Trophoblast cell (in vitro differentiated cells and primary cell): ENCODE measurements at regions not wholly inside any gene's neighbourhood (a gene's known extent, or its start where the extent isn't known, plus 50 kb on each side); places are given as distances from the start of the nearest gene placed in this dataset.

Source experiments
- DNase-seq, 2 donors: peaks; one replicate each; pipeline ENCODE4 v3.0.0-alpha.2; 2016
- H2AFZ ChIP-seq: 2 replicates; pipeline ENCODE4 v1.6.1; 2013; ENCODE audit warnings: low read length, moderate library complexity, mild to moderate bottlenecking; ENCODE audit not compliant: insufficient read depth, poor library complexity
- H2AK5ac ChIP-seq: 2 replicates; pipeline ENCODE4 v1.6.1; 2013; ENCODE audit warnings: mild to moderate bottlenecking, low read length
- H2BK120ac ChIP-seq: 2 replicates; pipeline ENCODE4 v1.6.1; 2013; ENCODE audit warnings: low read length, mild to moderate bottlenecking, moderate library complexity; ENCODE audit not compliant: insufficient read depth, poor library complexity
- H2BK12ac ChIP-seq: 2 replicates; pipeline ENCODE4 v1.6.1; 2013; ENCODE audit warnings: mild to moderate bottlenecking, low read length, moderate library complexity
- H2BK5ac ChIP-seq: 2 replicates; pipeline ENCODE4 v1.6.1; 2013; ENCODE audit warnings: low read length, low read depth, moderate library complexity, mild to moderate bottlenecking; ENCODE audit not compliant: poor library complexity
- H3K14ac ChIP-seq: 2 replicates; pipeline ENCODE4 v1.6.1; 2013; ENCODE audit warnings: mild to moderate bottlenecking, low read length
- H3K18ac ChIP-seq: 2 replicates; pipeline ENCODE4 v1.6.1; 2013; ENCODE audit warnings: mild to moderate bottlenecking, low read length
- H3K23ac ChIP-seq: 2 replicates; pipeline ENCODE4 v1.6.1; 2013; ENCODE audit warnings: low read length
- H3K27ac ChIP-seq: 2 replicates; pipeline ENCODE4 v1.5.1; 2013; ENCODE audit warnings: low read depth, mild to moderate bottlenecking, inconsistent platforms, low read length, moderate library complexity
- H3K27me3 ChIP-seq: 2 replicates; pipeline ENCODE4 v1.6.1; 2013; ENCODE audit warnings: inconsistent platforms, mild to moderate bottlenecking, low read length, moderate library complexity; ENCODE audit not compliant: insufficient read depth
- H3K36me3 ChIP-seq, 2 experiments: 1 replicate in 1 of 2; 2 replicates in 1 of 2; pipeline ENCODE4 v1.6.1; 2013; ENCODE audit warnings: low read length in 2 of 2, mild to moderate bottlenecking in 2 of 2, moderate library complexity in 1 of 2; ENCODE audit not compliant: insufficient read depth in 2 of 2, control insufficient read depth in 1 of 2
- H3K4ac ChIP-seq: 2 replicates; pipeline ENCODE4 v1.6.1; 2013; ENCODE audit warnings: low read depth, mild to moderate bottlenecking, low read length, moderate library complexity
- H3K4me1 ChIP-seq, 2 experiments: 1 replicate in 1 of 2; 2 replicates in 1 of 2; pipeline ENCODE4 v1.6.1; 2013; ENCODE audit warnings: low read length in 2 of 2, mild to moderate bottlenecking in 2 of 2, moderate library complexity in 1 of 2; ENCODE audit not compliant: insufficient read depth in 2 of 2, control insufficient read depth in 1 of 2
- H3K4me2 ChIP-seq: 2 replicates; pipeline ENCODE4 v1.6.1; 2013; ENCODE audit warnings: inconsistent platforms, mild to moderate bottlenecking, low read length, moderate library complexity
- H3K4me3 ChIP-seq: 2 replicates; pipeline ENCODE4 v1.5.1; 2013; ENCODE audit warnings: mild to moderate bottlenecking, low read depth, low read length, inconsistent platforms
- H3K79me1 ChIP-seq: one replicate; pipeline ENCODE4 v1.6.1; 2013; ENCODE audit warnings: low read length
- H3K79me2 ChIP-seq: 2 replicates; pipeline ENCODE4 v1.6.1; 2013; ENCODE audit warnings: low read length, mild to moderate bottlenecking; ENCODE audit not compliant: control insufficient read depth, insufficient read depth, poor library complexity
- H3K9ac ChIP-seq: 2 replicates; pipeline ENCODE4 v1.6.1; 2013; ENCODE audit warnings: mild to moderate bottlenecking, low read length
- H3K9me3 ChIP-seq: 2 replicates; pipeline ENCODE4 v1.6.1; 2013; ENCODE audit warnings: low read depth, mild to moderate bottlenecking, control low read depth, inconsistent platforms, low read length; ENCODE audit not compliant: insufficient read depth
- H4K12ac ChIP-seq: 2 replicates; pipeline ENCODE4 v1.6.1; 2013; ENCODE audit warnings: low read depth, mild to moderate bottlenecking, low read length, moderate library complexity
- H4K8ac ChIP-seq: 2 replicates; pipeline ENCODE4 v1.6.1; 2013; ENCODE audit warnings: low read depth, mild to moderate bottlenecking, low read length, moderate library complexity
- H4K91ac ChIP-seq: one replicate; pipeline ENCODE4 v1.6.1; 2013; ENCODE audit warnings: low read depth, mild to moderate bottlenecking, low read length, moderate library complexity
- WGBS: extraction: QIAGEN DNeasy Blood & Tissue Kit; methylation state at CpG from one replicate; pipeline ENCODE4 v1.1.7; 2013; ENCODE audit warnings: missing lambda C conversion rate; ENCODE audit not compliant: insufficient read length, insufficient coverage; ENCODE audit errors: extremely low coverage; 5-methylcytosine and 5-hydroxymethylcytosine counted together

- Histone ChIP-seq H3K27me3 (no peaks in the 10 kb centered on the region), H3K23ac (no peak overlapping the region), H2BK5ac (no peak overlapping the region), H4K8ac (no peak overlapping the region), H3K79me2 (no peaks in the 10 kb centered on the region), H4K12ac (no peak overlapping the region), H3K4me1 (no peaks in the 10 kb centered on the region), H3K4ac (no peak overlapping the region), H3K9me3 (no peaks in the 10 kb centered on the region), H3K14ac (no peak overlapping the region), H3K79me1 (no peaks in the 10 kb centered on the region), H4K91ac (no peak overlapping the region), H3K9ac (no peak overlapping the region), H3K4me3 (no peak overlapping the region), H3K36me3 (no peaks in the 10 kb centered on the region), H3K4me2 (no peak overlapping the region), H2AFZ (no peak overlapping the region), H3K27ac (no peak overlapping the region), H2BK120ac (no peak overlapping the region), H2BK12ac (no peak overlapping the region), H2AK5ac (no peak overlapping the region), H3K18ac (no peak overlapping the region)
- DNase-seq, result no peak
- no CpG with 5 or more reads among the region's 5 CpGs for WGBS
Measured at GRCh38 chr12:127928178-127928577, 338.8 kb upstream of the TMEM132C start.

DNA sequence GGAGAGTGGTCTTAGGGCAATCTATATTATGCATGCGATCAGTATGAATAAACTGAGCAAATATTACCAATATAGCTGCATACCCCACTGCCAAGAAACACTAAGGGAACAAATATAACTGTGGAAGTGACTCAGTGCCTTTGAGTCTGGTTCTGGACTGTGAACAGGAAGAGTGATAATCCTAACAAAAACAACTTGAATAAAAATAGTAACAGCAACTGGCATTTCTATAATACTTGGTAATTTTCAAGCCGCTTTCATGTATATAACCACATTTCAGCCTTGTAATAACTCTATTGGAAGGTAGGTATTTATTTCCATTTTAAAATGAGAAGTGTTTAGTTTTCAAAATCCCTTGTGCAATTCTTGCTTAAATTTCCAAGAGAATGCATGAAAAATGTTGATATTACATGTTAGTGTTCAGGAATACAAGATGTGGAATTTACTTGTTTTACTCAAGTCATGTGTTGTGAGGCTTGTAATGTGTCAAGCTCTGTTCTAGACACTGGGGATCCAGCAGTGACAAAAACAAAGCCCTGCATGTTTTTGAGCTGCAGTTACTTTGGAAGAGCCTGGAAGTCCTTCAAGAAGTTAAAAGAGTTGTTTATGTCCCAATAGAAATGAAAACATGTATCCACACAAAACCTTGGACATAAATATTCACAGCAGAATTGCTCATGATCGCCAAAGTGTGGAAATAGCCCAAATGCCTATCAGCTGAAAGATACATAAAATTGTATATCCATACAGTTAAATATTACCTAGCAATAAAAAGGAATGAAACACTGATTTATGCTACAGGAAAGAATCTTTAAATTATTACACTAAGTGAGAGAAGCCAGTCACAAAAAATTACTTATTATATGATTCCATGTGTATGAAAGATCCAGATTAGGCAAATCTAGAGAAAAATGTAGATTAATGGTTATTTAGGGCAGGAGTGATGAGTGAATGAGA is 338.1 kb upstream of the TMEM132C start:
- no peak overlapping the region for H3K14ac ChIP-seq
- H4K91ac ChIP-seq, result no peak overlapping the region
- no peaks in the 10 kb centered on the region for H3K79me2 ChIP-seq
- H2BK5ac ChIP-seq, result no peak overlapping the region
- no peaks in the 10 kb centered on the region for H3K79me1 ChIP-seq
- no peak overlapping the region for H3K9ac ChIP-seq
- no peak overlapping the region for H4K8ac ChIP-seq
- no CpG with 5 or more reads among the region's 3 CpGs for WGBS
- H3K9me3 ChIP-seq, result no peaks in the 10 kb centered on the region
- no peak overlapping the region for H2BK12ac ChIP-seq
- H3K4me1 ChIP-seq, result no peaks in the 10 kb centered on the region
- no peak overlapping the region for H3K23ac ChIP-seq
- no peak overlapping the region for H3K4me2 ChIP-seq
- no peak overlapping the region for H2AFZ ChIP-seq
- H3K4ac ChIP-seq, result no peak overlapping the region
- no peak overlapping the region for H3K27ac ChIP-seq
- H3K4me3 ChIP-seq, result no peak overlapping the region
- no peaks in the 10 kb centered on the region for H3K36me3 ChIP-seq
- no peak for DNase-seq
- no peak overlapping the region for H2BK120ac ChIP-seq
- no peaks in the 10 kb centered on the region for H3K27me3 ChIP-seq
- H3K18ac ChIP-seq, result no peak overlapping the region
- H2AK5ac ChIP-seq, result no peak overlapping the region
- H4K12ac ChIP-seq, result no peak overlapping the region

DNA sequence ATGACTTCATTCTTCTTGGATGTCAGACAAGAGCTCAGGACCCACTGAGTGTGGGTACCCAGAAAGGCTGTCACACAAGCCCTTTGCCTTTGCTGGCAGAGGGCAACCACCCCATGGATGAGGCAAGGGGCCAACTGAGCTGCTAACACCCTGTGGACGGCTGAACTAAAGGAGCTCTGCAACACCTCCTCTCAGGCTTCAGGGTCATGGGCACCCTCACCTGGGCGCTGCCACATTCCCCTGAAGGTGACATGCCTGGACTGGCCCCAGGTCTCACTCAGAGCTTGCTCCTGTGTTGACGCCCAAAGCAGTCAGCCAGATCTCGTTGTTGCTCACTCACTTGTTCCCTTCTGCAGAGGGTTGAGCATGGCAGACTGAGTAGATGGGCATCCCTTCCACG is 336.8 kb upstream of the TMEM132C start:
- H2BK120ac ChIP-seq, result no peak overlapping the region
- H2AFZ ChIP-seq, result no peak overlapping the region
- no peaks in the 10 kb centered on the region for H3K27me3 ChIP-seq
- H3K14ac ChIP-seq, result no peak overlapping the region
- H3K4me3 ChIP-seq, result no peak overlapping the region
- WGBS, result no CpG with 5 or more reads among the region's 5 CpGs
- H3K9ac ChIP-seq, result no peak overlapping the region
- H2BK12ac ChIP-seq, result no peak overlapping the region
- no peak overlapping the region for H2BK5ac ChIP-seq
- no peak overlapping the region for H3K27ac ChIP-seq
- no peaks in the 10 kb centered on the region for H3K36me3 ChIP-seq
- DNase-seq, result no peak
- H3K79me1 ChIP-seq, result no peaks in the 10 kb centered on the region
- H3K9me3 ChIP-seq, result no peaks in the 10 kb centered on the region
- no peak overlapping the region for H3K23ac ChIP-seq
- no peak overlapping the region for H4K91ac ChIP-seq
- H4K8ac ChIP-seq, result no peak overlapping the region
- no peak overlapping the region for H2AK5ac ChIP-seq
- no peak overlapping the region for H3K4me2 ChIP-seq
- H3K79me2 ChIP-seq, result no peaks in the 10 kb centered on the region
- no peak overlapping the region for H3K4ac ChIP-seq
- H4K12ac ChIP-seq, result no peak overlapping the region
- H3K18ac ChIP-seq, result no peak overlapping the region
- no peaks in the 10 kb centered on the region for H3K4me1 ChIP-seq

- no peak overlapping the region for H4K12ac ChIP-seq
- no peak overlapping the region for H3K4me3 ChIP-seq
- no peaks in the 10 kb centered on the region for H3K4me1 ChIP-seq
- no peak overlapping the region for H4K91ac ChIP-seq
- no peak overlapping the region for H2AK5ac ChIP-seq
- H3K27me3 ChIP-seq, result no peaks in the 10 kb centered on the region
- H3K18ac ChIP-seq, result no peak overlapping the region
- H2AFZ ChIP-seq, result no peak overlapping the region
- no peaks in the 10 kb centered on the region for H3K79me2 ChIP-seq
- no peak overlapping the region for H2BK12ac ChIP-seq
- no peak overlapping the region for H3K23ac ChIP-seq
- no peaks in the 10 kb centered on the region for H3K79me1 ChIP-seq
- H2BK120ac ChIP-seq, result no peak overlapping the region
- H3K36me3 ChIP-seq, result no peaks in the 10 kb centered on the region
- no peak overlapping the region for H3K4me2 ChIP-seq
- H4K8ac ChIP-seq, result no peak overlapping the region
- no peak for DNase-seq
- H3K4ac ChIP-seq, result no peak overlapping the region
- no CpG with 5 or more reads among the region's 1 CpG for WGBS
- H3K9me3 ChIP-seq, result peaks cover 2% of the 10 kb centered on the region
- H3K27ac ChIP-seq, result no peak overlapping the region
- H2BK5ac ChIP-seq, result no peak overlapping the region
- H3K14ac ChIP-seq, result no peak overlapping the region
- no peak overlapping the region for H3K9ac ChIP-seq
Measured at GRCh38 chr12:127934409-127934808, 332.6 kb upstream of the TMEM132C start.
